Ovary (tissue), 3 donors: ENCODE measurements at regions not wholly inside any gene's neighbourhood (a gene's known extent, or its start where the extent isn't known, plus 50 kb on each side); places are given as distances from the start of the nearest gene placed in this dataset.

ENCODE experiments used
- CTCF ChIP-seq, 3 donors: fragments of 450-650 bp in 2 of 3; fragments of 200-600 bp in 1 of 3; IDR thresholded peaks; one replicate each; pipeline versions ENCODE4 v1.5.1 to v1.8.0; 2016 to 2022; ENCODE audit warnings: antibody characterized with exemption in 3 of 3, mild to moderate bottlenecking in 1 of 3
- EP300 ChIP-seq: sonication (generic); formaldehyde crosslinking; IDR thresholded peaks from one replicate; pipeline ENCODE4 v1.6.1; 2017; ENCODE audit warnings: antibody characterized with exemption
- POLR2A ChIP-seq: fragments of 450-650 bp; IDR thresholded peaks from one replicate; pipeline ENCODE4 v1.6.1; 2017; ENCODE audit warnings: antibody characterized with exemption, mild to moderate bottlenecking, moderate library complexity
- donor health status: DM: no; HTN: no; CAD: no.

GRCh38 chr3:106729481-106729880 is 647.8 kb upstream of the CCDC54 start:
- TF ChIP-seq CTCF (IDR thresholded peaks at IDR 0.05) (no peak), POLR2A (no peak), EP300 (no peak)
